ENCODE measurements at regions not wholly inside any gene's neighbourhood (a gene's known extent, or its start where the extent isn't known, plus 50 kb on each side); places are given as distances from the start of the nearest gene placed in this dataset.

DNA sequence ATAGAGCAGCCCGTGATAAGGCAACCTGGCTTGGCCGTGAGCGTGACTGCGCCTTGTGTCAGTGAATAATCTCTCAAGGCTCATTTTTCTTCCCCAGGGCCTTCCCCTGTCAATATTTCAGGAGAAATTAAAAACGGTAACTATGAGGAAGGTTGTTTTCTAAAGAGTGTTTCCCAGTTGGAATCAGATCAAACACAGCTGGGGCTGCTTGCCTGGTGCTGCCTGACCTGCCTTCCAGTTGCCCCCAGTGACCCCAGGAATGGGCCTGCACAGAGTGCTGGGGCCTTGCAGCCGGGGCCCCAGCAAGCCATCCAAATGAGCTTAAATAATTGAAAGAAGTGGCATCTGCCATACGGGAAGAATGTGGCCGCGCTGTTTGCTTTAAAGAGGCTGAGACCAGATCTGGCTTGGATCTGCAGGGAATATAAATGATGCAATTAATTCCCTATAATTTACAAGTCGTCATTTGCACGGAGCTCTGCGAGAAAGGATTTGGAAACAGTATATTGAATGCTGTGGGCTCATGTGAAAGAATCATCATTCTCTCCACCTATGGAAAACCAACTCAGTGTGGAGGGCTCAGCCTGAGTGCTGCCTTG lies 203.9 kb downstream of the C1orf94 start:
- TF ChIP-seq, protein P1, sequence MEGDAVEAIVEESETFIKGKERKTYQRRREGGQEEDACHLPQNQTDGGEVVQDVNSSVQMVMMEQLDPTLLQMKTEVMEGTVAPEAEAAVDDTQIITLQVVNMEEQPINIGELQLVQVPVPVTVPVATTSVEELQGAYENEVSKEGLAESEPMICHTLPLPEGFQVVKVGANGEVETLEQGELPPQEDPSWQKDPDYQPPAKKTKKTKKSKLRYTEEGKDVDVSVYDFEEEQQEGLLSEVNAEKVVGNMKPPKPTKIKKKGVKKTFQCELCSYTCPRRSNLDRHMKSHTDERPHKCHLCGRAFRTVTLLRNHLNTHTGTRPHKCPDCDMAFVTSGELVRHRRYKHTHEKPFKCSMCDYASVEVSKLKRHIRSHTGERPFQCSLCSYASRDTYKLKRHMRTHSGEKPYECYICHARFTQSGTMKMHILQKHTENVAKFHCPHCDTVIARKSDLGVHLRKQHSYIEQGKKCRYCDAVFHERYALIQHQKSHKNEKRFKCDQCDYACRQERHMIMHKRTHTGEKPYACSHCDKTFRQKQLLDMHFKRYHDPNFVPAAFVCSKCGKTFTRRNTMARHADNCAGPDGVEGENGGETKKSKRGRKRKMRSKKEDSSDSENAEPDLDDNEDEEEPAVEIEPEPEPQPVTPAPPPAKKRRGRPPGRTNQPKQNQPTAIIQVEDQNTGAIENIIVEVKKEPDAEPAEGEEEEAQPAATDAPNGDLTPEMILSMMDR (IDR thresholded peaks at IDR 0.05; ENCODE audit: poor library complexity) = no peak
- TF ChIP-seq EZH2phosphoT487 (IDR thresholded peaks at IDR 0.05; ENCODE audit: low read depth, severe bottlenecking, unreplicated experiment) (no peak), EZH2 (IDR thresholded peaks at IDR 0.05; ENCODE audit: borderline replicate concordance) (no peak)

All from hepatocyte (in vitro differentiated cells).